ENCODE measurements at regions not wholly inside any gene's neighbourhood (a gene's known extent, or its start where the extent isn't known, plus 50 kb on each side); places are given as distances from the start of the nearest gene placed in this dataset.

DNA sequence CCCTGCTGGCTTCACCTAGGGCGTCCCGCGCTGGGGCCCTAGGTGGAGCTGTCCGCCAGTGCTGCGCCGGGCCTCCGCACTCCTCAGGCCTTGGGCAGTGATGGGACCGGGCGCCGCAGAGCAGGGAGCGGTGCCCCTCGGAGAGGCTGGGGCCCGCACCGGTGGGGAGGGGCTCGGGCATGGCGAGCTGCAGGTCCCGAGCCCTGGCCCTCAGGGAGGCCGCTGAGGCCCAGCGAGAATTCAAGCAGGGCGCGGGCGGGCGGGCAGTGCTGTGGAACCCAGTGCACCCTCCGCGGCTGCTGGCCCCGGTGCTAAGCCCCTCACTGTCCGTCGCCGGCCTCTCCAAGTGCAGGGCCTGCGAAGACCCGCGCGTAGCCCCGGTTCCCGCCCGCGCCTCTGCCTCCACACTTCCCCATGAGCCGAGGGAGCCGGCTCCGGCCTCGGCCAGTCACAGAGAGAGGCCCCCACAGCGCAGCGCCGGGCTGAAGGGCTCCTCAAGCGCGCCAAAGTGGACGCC is 565.1 kb upstream of the NDST4 start:
- no peaks in the 10 kb centered on the region for H3K4me1 ChIP-seq (ENCODE audit: control insufficient read depth in 1 of 2, insufficient read depth in 2 of 2, low read length in 2 of 2)
- 96% methylated on average over 38 of the region's 47 CpGs for WGBS (ENCODE audit: insufficient coverage)
- H3K36me3 Mint-ChIP-seq: no peaks in the 10 kb centered on the region
- H3K4me1 Mint-ChIP-seq: no peaks in the 10 kb centered on the region
- no peaks in the 10 kb centered on the region for H3K36me3 ChIP-seq (replicated peaks in 1 of 2; ENCODE audit: control insufficient read depth in 1 of 2, insufficient read depth in 2 of 2, low read length in 2 of 2)
- no peak overlapping the region for H3K4me3 ChIP-seq (replicated peaks in 1 of 3; ENCODE audit: low read depth in 2 of 3, low read length in 3 of 3)
- H3K27ac Mint-ChIP-seq: no peak overlapping the region
- no peak for DNase-seq
- no peaks in the 10 kb centered on the region for H4K20me1 ChIP-seq (ENCODE audit: insufficient read depth, low read length)
- H3K9ac ChIP-seq (ENCODE audit: insufficient read depth, low read length, poor library complexity, severe bottlenecking): no peak overlapping the region
- no peak overlapping the region for H3K27ac ChIP-seq (ENCODE audit: low read depth in 1 of 2, low read length in 2 of 2)
- no peaks in the 10 kb centered on the region for H3K27me3 ChIP-seq (ENCODE audit: control insufficient read depth in 2 of 2, insufficient read depth in 2 of 2, low read length in 2 of 2)
- TF ChIP-seq, protein P1, sequence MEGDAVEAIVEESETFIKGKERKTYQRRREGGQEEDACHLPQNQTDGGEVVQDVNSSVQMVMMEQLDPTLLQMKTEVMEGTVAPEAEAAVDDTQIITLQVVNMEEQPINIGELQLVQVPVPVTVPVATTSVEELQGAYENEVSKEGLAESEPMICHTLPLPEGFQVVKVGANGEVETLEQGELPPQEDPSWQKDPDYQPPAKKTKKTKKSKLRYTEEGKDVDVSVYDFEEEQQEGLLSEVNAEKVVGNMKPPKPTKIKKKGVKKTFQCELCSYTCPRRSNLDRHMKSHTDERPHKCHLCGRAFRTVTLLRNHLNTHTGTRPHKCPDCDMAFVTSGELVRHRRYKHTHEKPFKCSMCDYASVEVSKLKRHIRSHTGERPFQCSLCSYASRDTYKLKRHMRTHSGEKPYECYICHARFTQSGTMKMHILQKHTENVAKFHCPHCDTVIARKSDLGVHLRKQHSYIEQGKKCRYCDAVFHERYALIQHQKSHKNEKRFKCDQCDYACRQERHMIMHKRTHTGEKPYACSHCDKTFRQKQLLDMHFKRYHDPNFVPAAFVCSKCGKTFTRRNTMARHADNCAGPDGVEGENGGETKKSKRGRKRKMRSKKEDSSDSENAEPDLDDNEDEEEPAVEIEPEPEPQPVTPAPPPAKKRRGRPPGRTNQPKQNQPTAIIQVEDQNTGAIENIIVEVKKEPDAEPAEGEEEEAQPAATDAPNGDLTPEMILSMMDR (IDR thresholded peaks at IDR 0.05): no peak
- H3K4me3 Mint-ChIP-seq: no peak overlapping the region
- peaks cover 0 to 4% of the 10 kb centered on the region in 2 donors for H3K9me3 ChIP-seq (replicated peaks in 1 of 2; ENCODE audit: control insufficient read depth in 1 of 2, insufficient read depth in 1 of 2, low read length in 2 of 2)
- peaks cover 0 to 9% (median 2%) of the 10 kb centered on the region in 7 donors for H3K9me3 Mint-ChIP-seq
- intact Hi-C loops (cut with micrococcal nuclease): no loop called here
- H3K4me2 ChIP-seq (replicated peaks; ENCODE audit: extremely low read depth, low read length, poor library complexity, severe bottlenecking): no peak overlapping the region
- H3K27me3 Mint-ChIP-seq (ENCODE audit: low read depth in 3 of 3): peaks cover 0 to 3% (median 0%) of the 10 kb centered on the region in 3 donors
- H2AFZ ChIP-seq (ENCODE audit: insufficient read depth, low read depth, low read length, poor library complexity, severe bottlenecking): no peak overlapping the region
- H3K79me2 ChIP-seq (ENCODE audit: insufficient read depth, low read length): no peaks in the 10 kb centered on the region

DNA sequence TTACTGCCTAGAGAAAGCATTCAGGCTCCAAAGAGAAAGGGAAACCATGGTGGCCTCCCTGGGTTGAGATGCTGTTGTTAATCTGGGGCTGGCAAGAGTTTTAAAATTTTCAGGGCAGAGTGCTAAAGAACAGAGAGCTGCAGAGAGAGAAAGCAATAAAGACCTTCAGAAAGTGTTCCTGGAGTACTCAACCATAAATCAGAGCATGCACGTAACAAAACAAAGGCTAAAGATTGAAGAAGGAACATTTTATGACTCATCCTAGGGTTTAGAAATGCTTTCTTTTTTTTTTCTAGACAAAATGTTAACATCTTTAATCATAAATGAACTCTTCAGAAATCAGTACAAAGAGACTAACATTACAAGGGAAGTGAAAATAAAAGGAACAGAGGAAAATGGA is 562.3 kb upstream of the NDST4 start:
- no peak for DNase-seq
- H3K27me3 ChIP-seq (ENCODE audit: control insufficient read depth in 2 of 2, insufficient read depth in 2 of 2, low read length in 2 of 2): no peaks in the 10 kb centered on the region
- no peaks in the 10 kb centered on the region for H3K4me1 ChIP-seq (ENCODE audit: control insufficient read depth in 1 of 2, insufficient read depth in 2 of 2, low read length in 2 of 2)
- no CpG with 5 or more reads among the region's 1 CpG for WGBS (ENCODE audit: insufficient coverage)
- no peak overlapping the region for H3K27ac Mint-ChIP-seq
- H2AFZ ChIP-seq (ENCODE audit: insufficient read depth, low read depth, low read length, poor library complexity, severe bottlenecking): no peak overlapping the region
- H3K9me3 Mint-ChIP-seq: peaks cover 0 to 9% (median 2%) of the 10 kb centered on the region in 7 donors
- no peaks in the 10 kb centered on the region for H3K36me3 Mint-ChIP-seq
- no peak overlapping the region for H3K4me2 ChIP-seq (replicated peaks; ENCODE audit: extremely low read depth, low read length, poor library complexity, severe bottlenecking)
- intact Hi-C loops (cut with micrococcal nuclease): no loop called here
- no peak overlapping the region for H3K9ac ChIP-seq (ENCODE audit: insufficient read depth, low read length, poor library complexity, severe bottlenecking)
- H4K20me1 ChIP-seq (ENCODE audit: insufficient read depth, low read length): no peaks in the 10 kb centered on the region
- TF ChIP-seq, protein P1 (IDR thresholded peaks at IDR 0.05): no peak
- H3K4me3 Mint-ChIP-seq: no peak overlapping the region
- H3K4me3 ChIP-seq (replicated peaks in 1 of 3; ENCODE audit: low read depth in 2 of 3, low read length in 3 of 3): no peak overlapping the region
- no peaks in the 10 kb centered on the region for H3K36me3 ChIP-seq (replicated peaks in 1 of 2; ENCODE audit: control insufficient read depth in 1 of 2, insufficient read depth in 2 of 2, low read length in 2 of 2)
- H3K9me3 ChIP-seq (replicated peaks in 1 of 2; ENCODE audit: control insufficient read depth in 1 of 2, insufficient read depth in 1 of 2, low read length in 2 of 2): peaks cover 0 to 4% of the 10 kb centered on the region in 2 donors
- H3K79me2 ChIP-seq (ENCODE audit: insufficient read depth, low read length): no peaks in the 10 kb centered on the region
- no peaks in the 10 kb centered on the region for H3K4me1 Mint-ChIP-seq
- H3K27me3 Mint-ChIP-seq (ENCODE audit: low read depth in 3 of 3): peaks cover 0 to 3% (median 0%) of the 10 kb centered on the region in 3 donors
- no peak overlapping the region for H3K27ac ChIP-seq (ENCODE audit: low read depth in 1 of 2, low read length in 2 of 2)

Measured in CD14-positive monocyte (primary cell).